Chondrocyte (in vitro differentiated cells): ENCODE measurements at regions not wholly inside any gene's neighbourhood (a gene's known extent, or its start where the extent isn't known, plus 50 kb on each side); places are given as distances from the start of the nearest gene placed in this dataset.

ENCODE experiments used
- DNase-seq: peaks from one replicate; pipeline ENCODE4 v3.0.0; 2021; ENCODE audit warnings: mixed read lengths, low spot score
- H3K27ac Mint-ChIP-seq: one replicate; pipeline ENCODE4 v1.8.0; 2021; ENCODE audit warnings: mild to moderate bottlenecking, moderate library complexity, mixed read lengths; ENCODE audit not compliant: unreplicated experiment
- H3K27me3 Mint-ChIP-seq: 2 replicates; pipeline ENCODE4 v1.8.0; 2021; ENCODE audit warnings: low read depth, mixed read lengths
- H3K36me3 Mint-ChIP-seq: 2 replicates; pipeline ENCODE4 v1.8.0; 2021; ENCODE audit warnings: low read depth, mixed read lengths
- H3K4me1 Mint-ChIP-seq: 2 replicates; pipeline ENCODE4 v1.8.0; 2021; ENCODE audit warnings: low read depth, mild to moderate bottlenecking, mixed read lengths
- H3K4me3 Mint-ChIP-seq: one replicate; pipeline ENCODE4 v1.8.0; 2021; ENCODE audit warnings: mild to moderate bottlenecking, moderate library complexity, mixed read lengths; ENCODE audit not compliant: unreplicated experiment
- H3K9me3 Mint-ChIP-seq: 2 replicates; pipeline ENCODE4 v1.8.0; 2021; ENCODE audit warnings: low read depth, mixed read lengths
- TF ChIP-seq, protein P1 (sequence below): fragments of 200-600 bp; sonication (generic); IDR thresholded peaks from 2 replicates; pipeline ENCODE4 v1.5.0; 2021; ENCODE audit warnings: antibody characterized with exemption, mild to moderate bottlenecking, moderate library complexity

DNA sequence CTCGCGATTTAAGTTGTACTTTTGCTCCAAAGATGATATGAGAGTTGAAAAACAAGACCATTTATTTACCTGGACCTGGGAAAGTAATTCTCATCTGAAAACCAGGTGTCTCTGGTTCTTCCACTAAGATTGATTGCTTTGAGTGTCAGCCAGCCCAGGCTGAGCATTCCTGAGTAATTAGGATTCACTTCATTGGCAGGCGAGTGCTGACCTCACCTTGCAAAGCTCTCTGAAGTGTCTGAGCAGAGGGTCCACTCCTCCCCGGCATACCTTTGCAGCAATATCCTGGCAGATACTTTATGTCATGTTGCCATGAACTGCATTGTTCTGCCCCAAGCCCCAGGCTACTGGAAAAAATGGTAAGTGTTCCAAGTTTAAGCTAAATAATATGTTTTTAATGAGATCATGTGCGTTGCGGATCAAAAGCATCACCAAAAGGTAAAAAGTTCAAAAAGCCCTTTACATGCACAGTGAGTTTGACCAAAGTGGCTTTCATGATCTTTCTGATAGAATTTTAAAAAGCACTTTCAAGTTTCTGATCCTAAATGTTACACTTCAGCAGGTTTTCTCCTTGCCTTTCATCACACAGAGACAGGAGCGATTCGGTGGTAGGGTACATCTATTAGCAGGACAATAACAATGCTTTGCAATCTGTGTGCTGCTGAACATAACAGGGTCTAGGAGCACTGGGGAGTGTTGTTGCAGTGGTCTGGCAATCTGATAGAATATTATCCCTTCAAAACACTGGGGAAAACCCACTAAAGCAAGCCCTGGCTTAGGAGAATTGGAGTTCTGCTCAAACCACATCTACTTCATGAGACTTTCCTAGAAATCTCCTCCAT lies 127.8 kb upstream of the EEF1E1 start:
- TF ChIP-seq, protein P1, sequence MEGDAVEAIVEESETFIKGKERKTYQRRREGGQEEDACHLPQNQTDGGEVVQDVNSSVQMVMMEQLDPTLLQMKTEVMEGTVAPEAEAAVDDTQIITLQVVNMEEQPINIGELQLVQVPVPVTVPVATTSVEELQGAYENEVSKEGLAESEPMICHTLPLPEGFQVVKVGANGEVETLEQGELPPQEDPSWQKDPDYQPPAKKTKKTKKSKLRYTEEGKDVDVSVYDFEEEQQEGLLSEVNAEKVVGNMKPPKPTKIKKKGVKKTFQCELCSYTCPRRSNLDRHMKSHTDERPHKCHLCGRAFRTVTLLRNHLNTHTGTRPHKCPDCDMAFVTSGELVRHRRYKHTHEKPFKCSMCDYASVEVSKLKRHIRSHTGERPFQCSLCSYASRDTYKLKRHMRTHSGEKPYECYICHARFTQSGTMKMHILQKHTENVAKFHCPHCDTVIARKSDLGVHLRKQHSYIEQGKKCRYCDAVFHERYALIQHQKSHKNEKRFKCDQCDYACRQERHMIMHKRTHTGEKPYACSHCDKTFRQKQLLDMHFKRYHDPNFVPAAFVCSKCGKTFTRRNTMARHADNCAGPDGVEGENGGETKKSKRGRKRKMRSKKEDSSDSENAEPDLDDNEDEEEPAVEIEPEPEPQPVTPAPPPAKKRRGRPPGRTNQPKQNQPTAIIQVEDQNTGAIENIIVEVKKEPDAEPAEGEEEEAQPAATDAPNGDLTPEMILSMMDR: no peak
- Mint-ChIP-seq H3K36me3 (no peaks in the 10 kb centered on the region), H3K4me1 (no peaks in the 10 kb centered on the region), H3K27ac (no peak overlapping the region), H3K9me3 (no peaks in the 10 kb centered on the region), H3K27me3 (no peaks in the 10 kb centered on the region), H3K4me3 (no peak overlapping the region)
- DNase-seq: no peak

DNA sequence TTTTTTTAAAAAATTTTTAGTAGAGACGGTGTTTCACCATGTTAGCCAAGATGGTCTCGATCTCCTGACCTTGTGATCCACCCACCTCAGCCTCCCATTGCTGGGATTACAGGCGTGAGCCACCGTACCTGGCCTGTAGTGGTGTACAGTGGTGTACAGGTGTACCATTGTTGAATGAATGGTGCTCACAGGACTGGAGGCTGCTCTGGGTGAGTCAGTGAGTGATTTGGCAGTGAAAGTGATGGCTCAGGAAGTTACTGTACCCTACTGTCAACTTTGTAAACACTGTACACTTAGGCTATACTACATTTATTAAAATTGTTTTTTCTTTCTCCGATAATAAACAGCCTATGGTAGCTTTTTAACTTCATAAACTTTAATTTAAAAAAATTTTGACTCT lies 122.8 kb upstream of the EEF1E1 start:
- Mint-ChIP-seq H3K36me3 (no peaks in the 10 kb centered on the region), H3K4me1 (no peaks in the 10 kb centered on the region), H3K4me3 (no peak overlapping the region), H3K9me3 (peaks cover 3% of the 10 kb centered on the region), H3K27ac (no peak overlapping the region), H3K27me3 (no peaks in the 10 kb centered on the region)
- TF ChIP-seq, protein P1: no peak
- no peak for DNase-seq

DNA sequence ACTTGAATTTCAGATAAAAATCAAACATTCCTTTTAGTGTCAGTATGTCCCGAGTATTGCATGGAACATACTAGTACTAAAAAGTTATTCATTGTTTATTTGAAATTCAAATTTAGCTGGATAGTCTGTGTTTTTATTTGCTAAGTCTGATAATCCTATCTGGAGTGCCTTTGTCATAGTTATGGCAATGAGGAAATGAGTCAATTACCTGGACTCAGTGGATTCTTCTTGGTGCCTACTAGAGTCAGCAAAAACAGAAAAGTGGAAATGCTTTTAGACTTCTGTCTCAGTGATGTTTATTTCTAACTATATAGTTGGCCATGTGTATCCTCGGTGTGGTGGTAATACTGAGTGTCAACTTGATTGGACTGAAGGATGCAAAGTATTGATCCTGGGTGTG lies 121.3 kb upstream of the EEF1E1 start:
- Mint-ChIP-seq H3K4me1 (no peaks in the 10 kb centered on the region), H3K4me3 (no peak overlapping the region), H3K27me3 (no peaks in the 10 kb centered on the region), H3K27ac (no peak overlapping the region), H3K9me3 (peaks cover 3% of the 10 kb centered on the region), H3K36me3 (no peaks in the 10 kb centered on the region)
- no peak for DNase-seq
- TF ChIP-seq, protein P1: no peak

DNA sequence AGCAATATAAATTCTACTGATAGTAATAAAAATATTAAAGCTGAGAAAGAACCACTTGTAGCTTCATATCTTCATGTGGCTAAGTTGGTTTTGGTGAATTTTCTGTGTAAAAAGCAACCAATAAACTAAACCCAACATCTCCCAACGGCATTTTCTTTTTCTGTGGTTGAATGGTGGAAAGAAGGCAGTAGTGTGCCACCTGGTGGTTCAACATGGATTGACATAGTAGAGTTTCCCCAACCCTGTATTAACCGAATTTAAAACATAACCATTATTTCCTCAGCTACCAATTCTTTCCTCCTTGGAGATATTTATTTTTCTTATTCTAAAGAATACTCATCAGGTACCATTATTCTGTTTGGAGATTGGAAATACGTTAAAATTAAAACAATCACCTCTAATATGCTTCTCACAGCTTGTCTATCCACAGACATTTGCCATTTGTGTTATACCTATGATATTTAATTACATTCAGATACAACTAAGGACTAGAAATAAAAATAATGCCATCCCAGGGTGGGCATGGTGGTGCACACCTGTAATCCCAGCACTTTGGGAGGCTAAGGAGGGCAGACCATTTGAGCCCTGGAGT lies 117.1 kb upstream of the EEF1E1 start:
- Mint-ChIP-seq H3K27me3 (no peaks in the 10 kb centered on the region), H3K27ac (no peak overlapping the region), H3K4me1 (peaks cover 7% of the 10 kb centered on the region), H3K36me3 (no peaks in the 10 kb centered on the region), H3K4me3 (no peak overlapping the region), H3K9me3 (peaks cover 3% of the 10 kb centered on the region)
- TF ChIP-seq, protein P1: peak; percentile 90
- no peak for DNase-seq

DNA sequence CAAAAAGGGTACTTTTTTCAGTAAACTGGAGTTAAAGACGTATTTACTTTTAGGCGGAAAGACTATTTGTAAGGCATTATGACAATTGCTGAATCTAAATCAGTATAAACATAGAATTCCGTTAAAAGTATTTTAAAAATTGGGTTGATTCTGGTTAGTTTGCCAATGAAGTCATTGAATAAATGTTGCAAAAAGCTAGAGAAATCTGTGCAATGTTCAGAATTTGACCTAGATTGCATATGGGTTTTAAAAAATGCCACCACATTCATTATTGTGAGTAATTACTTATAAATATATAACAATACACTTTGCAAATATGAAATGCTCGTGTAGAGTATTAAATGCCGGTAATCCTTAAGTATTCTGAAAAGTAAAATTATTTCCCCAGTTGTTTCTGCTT lies 116.5 kb upstream of the EEF1E1 start:
- no peak overlapping the region for H3K27ac Mint-ChIP-seq
- peaks cover 7% of the 10 kb centered on the region for H3K4me1 Mint-ChIP-seq
- no peaks in the 10 kb centered on the region for H3K36me3 Mint-ChIP-seq
- TF ChIP-seq, protein P1: no peak
- no peak overlapping the region for H3K4me3 Mint-ChIP-seq
- peaks cover 3% of the 10 kb centered on the region for H3K9me3 Mint-ChIP-seq
- H3K27me3 Mint-ChIP-seq: no peaks in the 10 kb centered on the region
- no peak for DNase-seq
